Dendritic cell treated with granulocyte-macrophage colony-stimulating factor and Interleukin-4, amounts not matched to agents 40 ng/mL and 50 ng/mL, for 4 days (primary cell): ENCODE measurements at regions not wholly inside any gene's neighbourhood (a gene's known extent, or its start where the extent isn't known, plus 50 kb on each side); places are given as distances from the start of the nearest gene placed in this dataset.
"Not testable (repeated sequence)": the region's sequence is repeated elsewhere in the genome, so short reads cannot be mapped to it uniquely, and the experiment has no call there.

Experiments used
- H3K27ac Mint-ChIP-seq: one replicate; pipeline ENCODE4 v1.8.0; 2022; ENCODE audit warnings: mild to moderate bottlenecking, mixed read lengths
- H3K27me3 Mint-ChIP-seq: one replicate; pipeline ENCODE4 v1.8.0; 2022; ENCODE audit warnings: mild to moderate bottlenecking, mixed read lengths
- H3K36me3 Mint-ChIP-seq: one replicate; pipeline ENCODE4 v1.8.0; 2022; ENCODE audit warnings: low read depth, mixed read lengths
- H3K4me1 Mint-ChIP-seq: one replicate; pipeline ENCODE4 v1.8.0; 2022; ENCODE audit warnings: low read depth, mixed read lengths
- H3K4me3 Mint-ChIP-seq: one replicate; pipeline ENCODE4 v1.8.0; 2022; ENCODE audit warnings: mild to moderate bottlenecking, moderate library complexity, mixed read lengths
- H3K9me3 Mint-ChIP-seq: one replicate; pipeline ENCODE4 v1.8.0; 2022; ENCODE audit warnings: mixed read lengths
- intact Hi-C: fragments of 100-400 bp; cut with micrococcal nuclease; formaldehyde crosslinking; loops from one replicate; pipeline ENCODE4 v1.15.0; 2022

GRCh38 chr3:187810021-187810446 is 64.8 kb upstream of the BCL6 start:
- peaks cover 5% of the 10 kb centered on the region for H3K27me3 Mint-ChIP-seq
- peaks cover 13% of the 10 kb centered on the region for H3K9me3 Mint-ChIP-seq
- peaks cover 15% of the 10 kb centered on the region for H3K4me1 Mint-ChIP-seq
- intact Hi-C loops, result no loop called here
- no peak overlapping the region for H3K4me3 Mint-ChIP-seq
- H3K36me3 Mint-ChIP-seq, result peaks cover 6% of the 10 kb centered on the region
- H3K27ac Mint-ChIP-seq, result no peak overlapping the region

- Mint-ChIP-seq H3K36me3 (no peaks in the 10 kb centered on the region), H3K27ac (no peak overlapping the region), H3K9me3 (no peaks in the 10 kb centered on the region), H3K27me3 (peaks cover 8% of the 10 kb centered on the region), H3K4me1 (peaks cover 15% of the 10 kb centered on the region), H3K4me3 (no peak overlapping the region)
- intact Hi-C loops, result no loop called here
These were observed 66.5 kb upstream of the BCL6 start for GRCh38 chr3:187811585-187812250.

- H3K4me3 Mint-ChIP-seq, result no peak overlapping the region
- H3K36me3 Mint-ChIP-seq, result no peaks in the 10 kb centered on the region
These were observed 67.2 kb upstream of the BCL6 start for GRCh38 chr3:187812496-187812895.

GRCh38 chr3:187813198-187813597 is 67.9 kb upstream of the BCL6 start:
- H3K36me3 Mint-ChIP-seq, result no peaks in the 10 kb centered on the region
- H3K27me3 Mint-ChIP-seq, result peaks cover 8% of the 10 kb centered on the region
- H3K9me3 Mint-ChIP-seq, result no peaks in the 10 kb centered on the region
- H3K27ac Mint-ChIP-seq, result no peak overlapping the region
- no peak overlapping the region for H3K4me3 Mint-ChIP-seq
- intact Hi-C loops, result no loop called here
- peaks cover 15% of the 10 kb centered on the region for H3K4me1 Mint-ChIP-seq

More at GRCh38 chr3:187812496-187812895, 67.2 kb upstream of the BCL6 start:
- no peaks in the 10 kb centered on the region for H3K9me3 Mint-ChIP-seq
- H3K4me1 Mint-ChIP-seq, result peaks cover 15% of the 10 kb centered on the region
- peaks cover 8% of the 10 kb centered on the region for H3K27me3 Mint-ChIP-seq
- intact Hi-C loops, result no loop called here
- no peak overlapping the region for H3K27ac Mint-ChIP-seq

GRCh38 chr3:187817766-187818165 is 72.5 kb upstream of the BCL6 start:
- H3K36me3 Mint-ChIP-seq, H3K27ac Mint-ChIP-seq, intact Hi-C loops, H3K9me3 Mint-ChIP-seq, H3K4me3 Mint-ChIP-seq, H3K27me3 Mint-ChIP-seq, H3K4me1 Mint-ChIP-seq: not testable (repeated sequence)

- no peaks in the 10 kb centered on the region for H3K36me3 Mint-ChIP-seq
- no peak overlapping the region for H3K27ac Mint-ChIP-seq
- intact Hi-C loops, result no loop called here
- H3K27me3 Mint-ChIP-seq, result peaks cover 2% of the 10 kb centered on the region
- no peaks in the 10 kb centered on the region for H3K9me3 Mint-ChIP-seq
- H3K4me3 Mint-ChIP-seq, result no peak overlapping the region
- H3K4me1 Mint-ChIP-seq, result peaks cover 8% of the 10 kb centered on the region
These were observed 76.5 kb upstream of the BCL6 start for GRCh38 chr3:187821616-187822317.

- no peaks in the 10 kb centered on the region for H3K9me3 Mint-ChIP-seq
- no peak overlapping the region for H3K27ac Mint-ChIP-seq
- H3K27me3 Mint-ChIP-seq, result peaks cover 2% of the 10 kb centered on the region
- no peaks in the 10 kb centered on the region for H3K36me3 Mint-ChIP-seq
- no peak overlapping the region for H3K4me3 Mint-ChIP-seq
- intact Hi-C loops, result no loop called here
- H3K4me1 Mint-ChIP-seq, result peaks cover 8% of the 10 kb centered on the region
These were observed 77.1 kb upstream of the BCL6 start for GRCh38 chr3:187822402-187822801.

GRCh38 chr3:187823746-187824145 is 78.5 kb upstream of the BCL6 start:
- H3K4me1 Mint-ChIP-seq, result peaks cover 15% of the 10 kb centered on the region
- H3K9me3 Mint-ChIP-seq, result no peaks in the 10 kb centered on the region
- peaks cover 2% of the 10 kb centered on the region for H3K27me3 Mint-ChIP-seq
- no peak overlapping the region for H3K27ac Mint-ChIP-seq
- intact Hi-C loops, result no loop called here
- no peak overlapping the region for H3K4me3 Mint-ChIP-seq
- no peaks in the 10 kb centered on the region for H3K36me3 Mint-ChIP-seq

- intact Hi-C loops, result no loop called here
- H3K4me1 Mint-ChIP-seq, result peaks cover 23% of the 10 kb centered on the region
- no peak overlapping the region for H3K4me3 Mint-ChIP-seq
- H3K27me3 Mint-ChIP-seq, result no peaks in the 10 kb centered on the region
- H3K36me3 Mint-ChIP-seq, result no peaks in the 10 kb centered on the region
- no peak overlapping the region for H3K27ac Mint-ChIP-seq
- no peaks in the 10 kb centered on the region for H3K9me3 Mint-ChIP-seq
These were observed 82.5 kb upstream of the BCL6 start for GRCh38 chr3:187827723-187828122.

- Mint-ChIP-seq H3K36me3 (no peaks in the 10 kb centered on the region), H3K4me1 (peaks cover 25% of the 10 kb centered on the region), H3K27me3 (no peaks in the 10 kb centered on the region), H3K9me3 (no peaks in the 10 kb centered on the region), H3K4me3 (no peak overlapping the region), H3K27ac (no peak overlapping the region)
- intact Hi-C loops, result no loop called here
These were observed 83.5 kb upstream of the BCL6 start for GRCh38 chr3:187828579-187829452.

- peaks cover 10% of the 10 kb centered on the region for H3K9me3 Mint-ChIP-seq
- no peak overlapping the region for H3K4me3 Mint-ChIP-seq
- intact Hi-C loops, result no loop called here
- H3K4me1 Mint-ChIP-seq, result peaks cover 30% of the 10 kb centered on the region
- peaks cover 6% of the 10 kb centered on the region for H3K36me3 Mint-ChIP-seq
- H3K27ac Mint-ChIP-seq, result no peak overlapping the region
- H3K27me3 Mint-ChIP-seq, result peaks cover 3% of the 10 kb centered on the region
These were observed 84.9 kb upstream of the BCL6 start for GRCh38 chr3:187830181-187830580.

- Mint-ChIP-seq H3K36me3 (peaks cover 6% of the 10 kb centered on the region), H3K27ac (no peak overlapping the region), H3K4me1 (peaks cover 30% of the 10 kb centered on the region), H3K27me3 (peaks cover 3% of the 10 kb centered on the region), H3K4me3 (no peak overlapping the region), H3K9me3 (peaks cover 13% of the 10 kb centered on the region)
- intact Hi-C loops, result no loop called here
These were observed 86.1 kb upstream of the BCL6 start for GRCh38 chr3:187831125-187832051.

- Mint-ChIP-seq H3K4me3 (no peak overlapping the region), H3K4me1 (peaks cover 30% of the 10 kb centered on the region), H3K27ac (no peak overlapping the region), H3K27me3 (peaks cover 3% of the 10 kb centered on the region), H3K9me3 (peaks cover 13% of the 10 kb centered on the region), H3K36me3 (peaks cover 6% of the 10 kb centered on the region)
- intact Hi-C loops, result no loop called here
These were observed 86.9 kb upstream of the BCL6 start for GRCh38 chr3:187832202-187832601.
